ENCODE measurements at regions not wholly inside any gene's neighbourhood (a gene's known extent, or its start where the extent isn't known, plus 50 kb on each side); places are given as distances from the start of the nearest gene placed in this dataset.

- TF ChIP-seq POLR2A (IDR thresholded peaks at IDR 0.05) (no peak), CTCF (IDR thresholded peaks at IDR 0.05) (no peak), POLR2AphosphoS5 (IDR thresholded peaks at IDR 0.05) (no peak)
Measured at GRCh38 chr11:13908535-13908934, 54.0 kb upstream of the SPON1 start.
